ENCODE measurements at regions not wholly inside any gene's neighbourhood (a gene's known extent, or its start where the extent isn't known, plus 50 kb on each side); places are given as distances from the start of the nearest gene placed in this dataset.

DNA sequence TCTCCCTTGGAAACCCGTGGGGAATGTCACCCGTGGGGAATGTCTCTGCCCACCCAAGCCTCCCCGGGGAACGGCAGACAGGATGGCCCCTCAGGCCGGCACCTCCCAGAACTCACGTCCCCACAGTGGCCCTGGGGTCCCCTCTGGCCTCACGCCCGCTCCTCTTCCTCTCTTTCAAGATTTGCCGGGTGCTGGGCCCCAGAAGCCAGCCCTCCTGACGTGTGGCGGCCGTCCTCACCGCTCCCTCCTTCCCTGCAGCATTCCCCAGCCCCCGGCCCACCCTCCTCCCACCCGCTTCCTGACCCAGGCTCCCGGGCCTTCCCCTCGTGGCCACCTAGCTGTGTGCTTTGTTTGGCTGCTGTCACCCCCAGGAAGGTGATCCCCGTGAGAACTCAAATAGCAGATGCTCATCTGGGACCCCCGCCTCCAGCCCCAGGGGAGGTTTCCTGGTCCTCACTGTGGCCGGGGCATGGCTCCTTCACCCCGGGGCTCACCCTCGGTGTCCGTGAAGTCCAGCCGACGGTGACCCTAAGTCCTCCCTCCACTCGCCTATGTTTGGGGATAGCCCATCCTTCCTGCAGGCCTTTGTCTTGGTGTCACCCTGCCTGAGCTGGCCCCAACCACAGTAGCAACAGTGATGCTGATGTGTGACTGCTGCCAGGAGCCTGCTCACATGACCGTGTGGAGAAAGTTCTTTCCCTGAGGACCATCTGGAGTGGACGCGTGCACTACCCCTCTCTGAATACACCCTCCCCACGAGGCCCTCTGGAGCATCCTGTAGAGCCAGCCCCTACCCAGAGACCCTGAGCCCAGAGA lies 163.3 kb upstream of the IER5L start:
- DNase-seq (ENCODE audit: low read depth): no peak

DNA sequence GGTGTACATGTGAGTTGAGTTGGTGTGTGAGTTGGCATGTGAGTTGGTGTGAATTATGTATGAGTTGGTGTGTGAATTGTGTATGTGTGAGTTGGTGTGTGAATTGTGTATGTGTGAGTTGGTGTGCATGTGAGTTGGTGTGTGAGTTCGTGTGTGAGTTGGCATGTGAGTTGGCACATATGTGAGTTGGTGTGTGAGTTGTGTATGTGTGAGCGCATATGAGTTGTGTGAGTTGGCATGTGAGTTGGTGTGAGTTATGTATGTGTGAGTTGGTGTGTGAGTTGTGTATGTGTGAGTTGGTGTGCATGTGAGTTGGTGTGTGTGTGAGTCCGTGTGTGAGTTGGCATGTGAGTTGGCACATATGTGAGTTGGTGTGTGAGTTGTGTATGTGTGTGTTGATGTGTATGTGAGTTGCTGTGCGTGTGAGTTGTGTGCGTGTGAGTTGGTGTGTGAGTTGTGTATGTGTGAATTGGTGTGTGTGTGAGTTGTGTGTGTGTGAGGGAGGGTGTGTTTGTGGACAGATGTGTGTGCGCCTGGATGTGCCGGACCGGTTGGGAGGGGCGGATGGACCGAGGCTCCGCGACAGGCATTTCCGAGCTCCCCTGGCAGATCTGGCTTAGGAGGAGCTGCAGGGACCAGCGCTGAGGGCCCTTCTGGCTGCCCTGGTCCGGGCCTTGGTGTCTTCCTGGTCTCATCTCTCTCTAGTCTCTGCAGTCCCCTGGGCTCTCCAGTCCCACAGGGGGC lies 162.5 kb upstream of the IER5L start:
- DNase-seq (ENCODE audit: low read depth): no peak

DNA sequence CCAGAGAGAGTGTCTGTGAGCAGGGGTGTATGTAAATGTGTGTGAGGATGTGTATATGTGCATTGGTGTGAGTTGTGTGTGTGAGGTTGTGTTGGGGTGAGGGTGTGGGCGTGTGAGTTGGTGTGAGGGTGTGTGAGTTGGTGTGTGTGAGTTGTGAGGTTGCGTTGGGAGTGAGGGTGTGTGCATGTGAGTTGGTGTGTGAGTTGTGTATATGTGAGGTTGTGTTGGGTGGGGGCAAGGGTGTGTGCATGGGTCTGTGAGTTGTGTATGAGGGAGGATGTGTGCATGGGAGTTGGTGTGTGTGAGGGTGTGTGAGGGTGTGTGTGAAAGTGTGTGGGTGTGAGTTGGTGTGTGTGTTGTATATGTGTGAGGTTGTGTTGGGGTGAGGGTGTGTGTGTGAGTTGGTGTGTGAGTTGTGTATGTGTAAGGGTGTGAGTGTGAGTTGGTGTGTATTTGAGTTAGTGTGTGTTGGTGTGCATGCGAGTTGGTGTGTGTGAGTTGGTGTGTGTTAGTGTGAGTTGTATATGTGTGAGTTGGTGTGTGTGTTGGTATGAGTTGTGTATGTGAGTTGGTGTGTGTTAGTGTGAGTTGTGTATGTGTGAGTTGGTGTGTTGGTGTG lies 161.6 kb upstream of the IER5L start:
- DNase-seq (ENCODE audit: low read depth): no peak

DNA sequence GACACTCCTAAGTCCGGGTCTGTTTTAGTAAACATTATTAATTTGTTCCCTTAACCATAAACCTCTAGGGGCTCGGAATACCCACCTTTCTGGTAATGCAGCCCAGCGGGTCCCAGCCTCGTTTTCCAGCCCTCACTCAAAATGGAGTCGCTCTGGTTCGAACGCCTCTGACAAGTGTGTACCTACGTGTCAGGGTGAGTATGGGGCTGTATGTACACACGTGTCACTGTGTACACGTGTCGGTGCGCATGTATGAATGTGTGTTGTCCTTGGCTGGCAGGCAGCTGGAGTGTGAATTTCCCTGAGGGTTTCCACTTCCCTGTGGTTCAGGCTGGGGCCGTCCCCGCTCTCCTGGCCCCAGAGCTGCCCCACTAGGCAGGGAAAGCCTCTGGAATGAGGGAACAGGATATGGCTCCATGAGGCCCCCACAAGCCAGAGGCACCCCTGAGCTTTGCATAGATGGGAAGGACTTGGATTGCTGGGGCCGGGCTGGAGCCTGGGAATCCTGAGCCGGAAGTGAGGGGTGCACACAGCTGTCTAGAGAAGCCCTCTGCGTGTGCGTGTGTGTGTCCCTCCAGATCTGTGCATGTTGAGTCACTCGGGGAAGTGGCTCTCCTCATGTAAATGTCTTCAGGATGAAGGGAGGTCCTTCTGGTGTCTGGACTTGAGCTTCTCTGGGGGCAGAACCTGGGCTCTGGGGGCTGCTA lies 160.8 kb upstream of the IER5L start:
- DNase-seq (ENCODE audit: low read depth): no peak

DNA sequence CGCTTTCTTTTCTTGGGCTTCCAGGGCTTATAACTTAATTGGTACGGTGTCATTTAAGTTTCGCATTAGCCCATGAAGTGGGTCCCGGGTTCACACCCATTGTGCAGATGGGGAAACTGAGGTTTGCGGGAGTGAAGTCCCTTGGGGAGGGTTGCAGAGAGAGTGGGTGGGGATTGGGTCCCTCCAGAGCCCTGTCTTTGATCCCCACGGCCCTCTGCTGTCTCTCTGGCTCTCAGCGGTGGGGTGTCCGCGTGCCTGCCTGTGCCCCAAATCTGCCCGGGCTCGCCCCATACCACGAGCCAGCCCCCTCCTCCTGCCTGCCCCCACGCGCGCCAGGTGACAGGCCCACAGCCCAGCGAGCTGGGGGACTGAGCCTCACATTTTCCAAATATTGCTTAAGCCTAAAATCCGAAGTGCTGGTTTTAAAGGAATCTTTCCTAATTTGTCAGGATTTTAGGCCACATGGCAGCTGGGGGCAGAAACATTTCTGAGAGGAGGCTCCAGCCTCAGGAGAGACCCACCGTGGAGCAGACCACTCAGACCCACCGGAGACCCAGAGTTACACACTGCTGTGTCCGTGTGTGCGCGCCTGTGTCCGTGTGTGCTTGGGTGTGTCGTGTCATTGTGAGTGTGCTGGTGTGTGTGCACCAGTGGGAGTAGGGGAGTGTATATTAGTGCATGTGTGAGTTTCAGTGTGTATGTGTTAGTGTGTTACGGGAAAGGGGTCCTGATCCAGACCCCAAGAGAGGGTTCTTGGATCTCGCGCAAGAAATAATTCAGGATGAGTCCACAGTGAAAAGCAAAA lies 159.5 kb upstream of the IER5L start:
- no peak for DNase-seq (ENCODE audit: low read depth)

DNA sequence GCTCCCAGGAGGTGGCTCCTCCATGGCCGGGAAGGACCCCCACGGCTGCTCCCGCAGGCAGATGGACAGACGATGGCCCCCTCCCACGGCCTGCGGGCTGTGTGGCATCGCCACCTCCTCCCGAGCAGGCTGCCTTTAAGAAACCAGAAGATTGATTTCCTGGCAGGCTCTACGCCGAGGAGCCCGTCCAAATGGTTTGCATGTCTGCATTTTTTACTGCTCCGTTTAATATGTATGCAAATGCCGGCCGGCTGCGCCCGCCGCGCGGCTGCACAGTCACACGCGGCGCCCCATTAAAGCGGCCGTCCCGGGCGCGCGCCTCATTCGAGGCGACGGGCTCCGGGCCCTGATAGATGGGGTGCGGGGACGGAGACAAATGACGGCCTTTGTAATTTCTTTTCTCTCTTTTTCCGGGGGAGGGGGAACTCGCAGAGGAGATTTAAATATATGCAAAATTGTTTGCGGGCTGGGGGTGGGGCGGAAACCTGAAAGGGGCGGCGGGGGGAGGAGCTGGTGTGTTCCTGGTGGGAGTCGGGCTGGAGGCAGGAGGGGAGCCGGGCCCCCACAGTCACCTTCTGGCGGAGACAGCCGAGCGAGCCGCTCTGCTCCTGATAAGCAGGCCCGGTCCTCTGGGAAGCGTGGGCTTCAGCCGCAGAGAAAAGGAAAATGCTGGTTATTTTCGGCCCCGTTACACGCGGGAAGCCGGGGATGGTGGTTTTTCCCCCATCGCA lies 158.7 kb upstream of the IER5L start:
- DNase-seq (ENCODE audit: low read depth): no peak

DNA sequence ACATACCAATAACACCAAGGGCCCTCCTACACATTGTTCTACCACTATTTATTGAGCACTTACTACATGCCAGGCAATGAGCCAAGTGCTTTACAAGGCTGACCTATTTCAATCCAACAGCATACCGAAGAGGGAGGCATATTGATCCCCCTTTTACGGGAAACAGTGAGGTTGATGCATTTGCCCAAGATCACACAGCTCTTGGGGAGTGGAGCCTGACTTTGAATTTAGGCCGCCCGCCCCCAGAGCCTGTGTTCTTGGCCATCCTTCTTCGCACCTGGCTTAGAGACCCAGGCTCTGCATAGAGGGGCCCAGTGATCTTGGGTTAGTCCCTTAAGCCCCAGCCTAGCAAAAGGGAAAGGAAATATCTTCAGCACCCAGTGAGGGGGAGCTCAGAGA lies 158.1 kb upstream of the IER5L start:
- no peak for DNase-seq (ENCODE audit: low read depth)

DNA sequence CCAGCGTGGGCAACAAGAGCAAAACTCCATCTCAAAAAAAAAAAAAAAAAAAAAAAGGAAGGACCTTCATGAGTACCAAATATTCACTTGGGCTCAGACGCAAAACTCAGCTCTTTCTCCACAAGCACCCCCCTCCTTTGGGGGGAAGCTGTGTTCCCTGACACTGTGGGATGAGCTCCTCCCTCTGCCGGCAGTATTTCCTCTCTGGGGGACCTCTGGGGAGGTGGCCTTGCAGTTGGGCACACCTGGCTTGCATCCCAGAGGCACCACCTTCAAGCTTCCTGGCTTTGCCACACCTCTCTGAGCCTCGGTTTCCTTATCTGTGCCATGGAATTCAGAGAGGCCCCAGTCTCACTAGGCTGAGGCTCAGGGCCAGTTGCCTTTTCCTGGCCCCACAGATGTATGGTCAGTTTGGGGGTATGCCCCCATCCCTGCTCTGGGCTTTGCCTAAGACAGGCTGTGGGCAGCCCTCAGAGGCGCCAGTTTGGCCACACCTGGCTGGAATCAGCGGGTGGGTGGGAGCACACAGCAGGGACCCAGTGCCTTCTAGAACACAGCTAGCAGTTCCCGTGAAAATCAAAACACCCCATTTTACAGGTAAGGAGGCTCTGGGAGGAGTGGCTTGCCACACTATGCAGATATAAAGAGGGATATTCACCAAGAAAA lies 157.5 kb upstream of the IER5L start:
- DNase-seq (ENCODE audit: low read depth): no peak

DNA sequence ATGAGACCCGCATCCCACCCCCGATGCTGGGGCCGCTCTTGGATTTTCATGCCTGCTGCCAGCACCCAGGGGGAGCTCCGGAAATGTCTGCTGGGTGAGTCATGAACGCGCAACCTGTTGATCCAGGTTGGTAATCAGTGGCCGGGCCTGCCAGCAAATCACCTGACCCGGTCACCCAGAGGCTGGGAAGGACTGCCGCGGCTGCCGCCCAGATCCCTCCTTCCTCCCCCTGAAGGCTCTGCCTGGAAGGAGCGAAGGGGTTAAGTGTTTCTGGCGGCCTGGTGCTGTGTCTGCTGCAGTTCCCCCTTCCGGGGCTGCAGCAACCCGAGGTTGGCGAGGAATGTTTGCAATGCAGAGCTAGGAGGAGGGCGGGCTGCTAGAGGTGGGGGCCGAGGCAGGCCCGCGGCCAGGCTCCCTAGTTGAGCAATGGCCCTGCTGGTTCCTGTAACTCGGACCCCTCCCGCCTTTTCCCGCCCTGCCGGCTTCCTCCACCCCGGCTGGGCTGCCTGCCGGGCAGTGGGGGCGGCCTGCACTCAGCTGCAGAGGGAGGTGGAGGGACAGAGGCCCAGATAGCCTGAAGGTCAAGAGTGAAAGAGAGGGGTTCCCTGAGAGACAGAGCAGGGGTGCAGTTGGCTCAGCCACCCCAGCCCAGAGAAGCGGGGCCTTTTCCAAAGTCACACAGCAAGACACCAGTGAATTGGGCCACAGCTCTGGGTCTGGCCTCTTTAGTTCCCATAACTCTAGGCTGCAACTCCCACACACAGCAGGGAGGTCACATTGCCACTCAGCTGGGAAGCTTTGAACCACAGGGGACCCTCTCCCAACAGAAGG lies 156.3 kb upstream of the IER5L start:
- peak; percentile 80 for DNase-seq (ENCODE audit: low read depth)

DNA sequence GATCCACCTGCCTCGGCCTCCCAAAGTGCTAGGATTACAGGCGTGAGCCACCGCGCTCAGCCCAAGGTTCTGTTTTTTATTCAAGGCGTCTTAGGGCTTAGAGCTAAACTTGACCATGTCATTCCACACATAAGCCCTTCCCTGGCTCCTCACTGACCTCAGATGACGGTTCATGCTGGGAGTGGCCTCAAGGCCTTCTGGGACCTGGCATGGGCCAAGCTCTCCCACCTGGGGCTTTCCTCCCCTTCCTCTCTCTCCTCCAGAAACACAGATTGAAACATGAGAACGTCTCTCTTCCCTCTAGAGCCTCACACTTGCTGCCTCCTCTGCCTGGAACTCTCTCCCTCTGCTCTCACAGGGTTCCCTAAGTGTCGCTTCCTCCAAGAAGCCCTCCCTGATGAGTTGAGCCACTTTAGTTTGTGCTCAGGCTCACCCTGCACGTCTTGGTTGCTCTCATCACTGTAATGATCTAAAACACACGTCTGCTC lies 155.6 kb upstream of the IER5L start:
- no peak for DNase-seq (ENCODE audit: low read depth)

DNA sequence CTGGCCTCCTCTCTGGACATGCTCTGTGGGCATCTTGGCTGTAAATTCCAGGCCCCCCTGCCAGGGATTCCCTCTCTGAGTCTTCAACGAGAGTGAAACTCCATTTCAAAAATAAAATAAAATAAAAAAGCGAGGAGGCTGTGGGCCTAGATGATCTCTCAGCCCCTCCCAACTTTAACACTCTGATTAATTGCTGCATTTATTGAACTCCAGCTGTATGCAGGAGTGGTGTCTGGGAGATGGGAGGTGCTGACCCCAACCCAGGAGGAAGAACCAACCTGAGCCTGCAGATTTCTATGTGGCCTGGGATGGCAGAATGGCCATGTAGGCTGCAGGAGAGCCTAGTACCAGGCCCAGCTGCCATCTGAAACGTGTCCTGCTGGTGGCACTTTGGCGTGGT lies 154.5 kb upstream of the IER5L start:
- no peak for DNase-seq (ENCODE audit: low read depth)

DNA sequence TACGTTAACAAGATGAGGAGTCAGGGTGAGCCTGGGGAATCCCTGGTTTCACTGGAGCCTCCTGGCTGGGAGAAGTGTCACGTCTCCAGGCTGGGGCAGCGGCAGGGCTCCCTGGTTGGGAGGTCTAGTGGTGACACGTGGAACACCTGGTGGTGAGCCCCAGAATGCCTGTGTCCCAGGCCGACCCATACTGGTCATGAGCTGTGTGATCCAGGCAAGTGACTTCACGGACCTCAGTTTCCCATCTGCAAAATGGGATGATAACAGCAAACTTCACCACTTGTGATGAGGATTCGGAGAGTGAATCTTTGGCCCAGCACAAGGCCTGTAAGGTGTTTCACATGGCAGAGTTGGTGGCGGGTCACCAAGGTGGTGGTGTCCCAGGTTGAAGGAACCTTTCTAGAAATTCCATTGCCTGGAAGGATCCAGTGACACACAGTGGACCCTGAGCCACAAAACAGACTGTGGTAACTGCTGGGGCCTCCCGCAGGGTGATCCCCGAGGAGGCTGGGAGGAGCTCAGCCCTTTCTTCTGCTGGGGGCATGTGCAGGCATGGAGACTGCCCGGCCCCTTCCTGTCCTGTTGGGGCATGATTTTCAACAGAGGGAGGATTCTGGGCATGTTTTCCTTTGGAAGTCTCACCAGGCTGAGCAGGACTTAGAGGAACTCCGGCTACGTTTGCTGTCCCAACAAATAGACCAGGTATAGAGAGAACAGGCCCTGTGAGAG lies 153.9 kb upstream of the IER5L start:
- DNase-seq (ENCODE audit: low read depth): no peak

DNA sequence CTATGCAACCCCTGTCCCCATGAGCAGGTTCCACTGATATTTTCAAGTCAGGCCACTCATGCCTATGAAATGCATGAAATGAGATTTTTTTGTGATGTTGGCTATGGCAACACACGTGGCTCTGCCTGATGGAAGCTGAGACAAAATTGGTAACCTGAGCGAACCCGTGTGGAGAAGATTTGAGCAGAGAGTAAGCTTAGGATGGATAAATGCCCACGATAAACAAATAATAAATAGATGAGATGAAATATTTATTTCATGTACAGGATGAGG lies 153.4 kb upstream of the IER5L start:
- no peak for DNase-seq (ENCODE audit: low read depth)

DNA sequence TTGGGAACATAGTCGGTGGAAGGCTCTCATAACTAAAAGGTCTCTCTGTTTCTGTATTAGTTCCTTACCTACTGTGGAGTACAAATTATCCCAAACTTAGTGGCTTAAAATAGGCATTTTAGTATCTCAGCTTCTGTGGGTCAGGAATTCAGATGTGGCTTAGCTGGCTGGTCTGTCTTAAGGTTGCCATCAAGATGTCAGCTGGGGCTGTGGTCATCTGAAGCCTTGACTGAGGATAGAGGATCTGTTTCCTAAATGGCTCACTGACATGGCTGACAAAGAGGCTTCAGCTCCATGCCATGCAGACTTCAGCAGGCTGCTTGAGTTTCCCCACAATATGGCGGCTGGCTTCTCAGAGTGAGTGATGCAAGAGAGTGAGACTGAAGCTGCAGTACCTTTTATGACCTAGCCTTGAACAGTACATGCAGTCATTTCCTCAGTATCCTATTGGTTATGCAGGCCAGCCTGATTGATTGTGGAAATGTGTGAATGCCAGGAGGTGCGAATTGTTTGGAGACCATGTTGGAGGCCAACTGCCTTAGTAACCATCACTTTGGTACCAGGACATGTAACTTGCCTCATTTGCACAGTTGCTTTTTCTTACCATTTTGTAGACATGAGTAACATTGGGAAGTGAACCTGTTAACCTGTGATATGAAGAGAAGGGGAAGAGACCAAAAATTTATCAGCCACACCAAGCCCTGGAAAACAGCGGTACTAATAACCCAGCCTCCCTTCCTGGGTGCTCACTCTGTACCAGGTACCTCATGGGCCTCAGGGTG lies 152.8 kb upstream of the IER5L start:
- DNase-seq (ENCODE audit: low read depth): no peak

DNA sequence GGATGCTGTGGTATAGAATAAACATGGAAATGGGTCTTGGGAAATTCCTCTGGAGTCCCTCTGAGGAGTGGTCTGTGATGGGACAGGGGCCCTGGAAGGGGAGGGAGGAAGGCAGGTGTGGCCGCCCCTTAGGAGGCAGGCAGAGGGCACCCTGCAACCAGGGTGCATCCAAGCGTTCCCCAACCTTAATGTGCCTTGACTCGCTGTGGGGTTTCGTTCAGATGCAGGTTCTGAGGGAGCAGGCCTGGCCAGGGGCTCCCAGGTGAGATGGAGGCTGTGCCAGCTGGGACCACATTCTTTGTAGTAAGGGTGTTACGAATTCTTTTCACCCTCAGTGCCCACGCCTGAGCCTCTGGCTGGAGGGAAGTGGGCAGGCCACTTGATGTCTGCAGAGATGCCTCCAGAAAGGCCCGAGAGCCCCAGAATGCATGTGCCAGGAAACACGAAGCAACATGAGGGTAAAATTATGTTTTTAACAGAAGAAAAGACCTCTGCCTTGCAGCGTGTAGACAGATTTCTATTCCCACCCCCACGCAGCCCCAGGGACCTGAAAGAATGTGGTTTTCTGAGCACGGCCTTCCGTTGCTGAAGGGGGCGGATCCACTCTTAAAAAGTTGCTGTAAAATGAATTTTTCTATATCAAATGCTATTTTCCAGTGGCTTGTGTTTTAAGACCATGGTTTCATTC lies 150.4 kb upstream of the IER5L start:
- DNase-seq (ENCODE audit: low read depth): no peak

DNA sequence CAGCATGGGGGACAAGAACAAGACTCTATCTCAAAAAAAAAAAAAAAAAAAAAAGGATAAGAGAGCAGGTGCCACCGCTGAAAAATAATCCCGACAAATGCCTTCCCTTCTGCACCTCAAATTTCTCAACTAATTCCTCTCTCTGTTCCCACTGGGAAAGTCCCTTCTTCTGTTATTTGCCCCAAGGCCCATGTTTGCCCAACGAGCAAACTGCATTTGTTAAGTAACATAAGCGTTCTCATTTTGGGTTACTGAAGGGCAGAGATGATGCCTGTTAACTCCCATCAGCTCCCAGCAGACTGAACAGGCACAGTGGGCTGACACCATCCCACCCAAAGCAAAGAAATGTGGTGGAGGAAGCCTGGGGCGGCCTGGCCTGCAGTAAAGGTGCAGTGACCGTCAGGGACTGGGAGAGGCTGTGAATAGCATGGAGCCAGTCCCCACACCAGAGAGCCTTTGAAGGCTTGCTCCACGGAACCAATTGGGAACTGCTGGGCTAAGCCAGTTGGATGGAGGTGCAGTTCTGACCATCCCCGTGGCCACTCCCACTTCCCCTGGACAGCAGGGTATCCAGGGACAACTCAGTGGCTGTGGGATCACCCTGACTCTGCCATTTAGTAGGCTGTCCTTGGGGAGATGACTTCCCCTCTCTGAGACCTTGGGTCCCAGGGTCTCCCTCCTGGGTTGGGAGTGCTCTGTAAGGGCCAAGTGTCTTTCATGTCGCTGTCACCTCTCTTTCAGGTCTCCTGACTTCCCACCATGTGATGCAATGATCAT lies 149.7 kb upstream of the IER5L start:
- DNase-seq (ENCODE audit: low read depth): no peak

All from non-pigmented ciliary epithelial cell (primary cell).